ENCODE measurements at regions not wholly inside any gene's neighbourhood (a gene's known extent, or its start where the extent isn't known, plus 50 kb on each side); places are given as distances from the start of the nearest gene placed in this dataset.

- H3K27me3 ChIP-seq (ENCODE audit: insufficient read depth, low read depth): no peaks in the 10 kb centered on the region
- H3K27ac ChIP-seq: no peak overlapping the region
- no peaks in the 10 kb centered on the region for H3K4me1 ChIP-seq (ENCODE audit: low read depth, poor library complexity, severe bottlenecking)
- no peak overlapping the region for H2AFZ ChIP-seq (ENCODE audit: low read depth)
- no peak overlapping the region for H3K4me3 ChIP-seq (IDR thresholded peaks at IDR 0.05; ENCODE audit: insufficient read depth, low read depth, low read length)
- TF ChIP-seq CTCF (conservative IDR thresholded peaks at IDR 0.05; ENCODE audit: low read depth, low read length): no peak
- no peak overlapping the region for H3K4me2 ChIP-seq
- H4K20me1 ChIP-seq (ENCODE audit: insufficient read depth): no peaks in the 10 kb centered on the region
- H3K79me2 ChIP-seq (ENCODE audit: insufficient read depth, low read depth): no peaks in the 10 kb centered on the region
- no peak overlapping the region for H3K9ac ChIP-seq
- no peaks in the 10 kb centered on the region for H3K36me3 ChIP-seq (ENCODE audit: insufficient read depth)
These were observed 405.6 kb downstream of the GABRG2 start for GRCh38 chr5:162473041-162473714.

- TF ChIP-seq CTCF (conservative IDR thresholded peaks at IDR 0.05; ENCODE audit: low read depth, low read length): no peak
- Histone ChIP-seq H3K4me2 (no peak overlapping the region), H3K27me3 (ENCODE audit: insufficient read depth, low read depth) (no peaks in the 10 kb centered on the region), H3K4me1 (ENCODE audit: low read depth, poor library complexity, severe bottlenecking) (no peaks in the 10 kb centered on the region), H4K20me1 (ENCODE audit: insufficient read depth) (no peaks in the 10 kb centered on the region), H2AFZ (ENCODE audit: low read depth) (no peak overlapping the region), H3K4me3 (IDR thresholded peaks at IDR 0.05; ENCODE audit: insufficient read depth, low read depth, low read length) (no peak overlapping the region), H3K9ac (no peak overlapping the region), H3K27ac (no peak overlapping the region), H3K36me3 (ENCODE audit: insufficient read depth) (no peaks in the 10 kb centered on the region), H3K79me2 (ENCODE audit: insufficient read depth, low read depth) (no peaks in the 10 kb centered on the region)
These were observed 406.7 kb downstream of the GABRG2 start for GRCh38 chr5:162474239-162474638.

GRCh38 chr5:162484095-162484494 lies 416.5 kb downstream of the GABRG2 start:
- no peak for TF ChIP-seq CTCF (conservative IDR thresholded peaks at IDR 0.05; ENCODE audit: low read depth, low read length)
- Histone ChIP-seq H3K4me3 (IDR thresholded peaks at IDR 0.05; ENCODE audit: insufficient read depth, low read depth, low read length) (no peak overlapping the region), H3K27ac (no peak overlapping the region), H2AFZ (ENCODE audit: low read depth) (no peak overlapping the region), H4K20me1 (ENCODE audit: insufficient read depth) (no peaks in the 10 kb centered on the region), H3K9ac (no peak overlapping the region), H3K36me3 (ENCODE audit: insufficient read depth) (no peaks in the 10 kb centered on the region), H3K79me2 (ENCODE audit: insufficient read depth, low read depth) (no peaks in the 10 kb centered on the region), H3K4me2 (no peak overlapping the region), H3K4me1 (ENCODE audit: low read depth, poor library complexity, severe bottlenecking) (no peaks in the 10 kb centered on the region), H3K27me3 (ENCODE audit: insufficient read depth, low read depth) (no peaks in the 10 kb centered on the region)

GRCh38 chr5:162484986-162485385 lies 417.4 kb downstream of the GABRG2 start:
- no peaks in the 10 kb centered on the region for H3K79me2 ChIP-seq (ENCODE audit: insufficient read depth, low read depth)
- no peak for TF ChIP-seq CTCF (conservative IDR thresholded peaks at IDR 0.05; ENCODE audit: low read depth, low read length)

More at GRCh38 chr5:162484986-162485385, 417.4 kb downstream of the GABRG2 start:
- no peaks in the 10 kb centered on the region for H3K27me3 ChIP-seq (ENCODE audit: insufficient read depth, low read depth)
- no peak overlapping the region for H3K4me3 ChIP-seq (IDR thresholded peaks at IDR 0.05; ENCODE audit: insufficient read depth, low read depth, low read length)
- H3K27ac ChIP-seq: no peak overlapping the region
- H3K36me3 ChIP-seq (ENCODE audit: insufficient read depth): no peaks in the 10 kb centered on the region
- H3K9ac ChIP-seq: no peak overlapping the region
- no peak overlapping the region for H3K4me2 ChIP-seq
- H3K4me1 ChIP-seq (ENCODE audit: low read depth, poor library complexity, severe bottlenecking): no peaks in the 10 kb centered on the region
- no peak overlapping the region for H2AFZ ChIP-seq (ENCODE audit: low read depth)
- H4K20me1 ChIP-seq (ENCODE audit: insufficient read depth): no peaks in the 10 kb centered on the region
